Ascending aorta (tissue), 2 donors: ENCODE measurements at regions not wholly inside any gene's neighbourhood (a gene's known extent, or its start where the extent isn't known, plus 50 kb on each side); places are given as distances from the start of the nearest gene placed in this dataset.

Experiments
- DNase-seq, 2 donors: peaks; one replicate each; pipeline ENCODE4 v3.0.0-alpha.2; 2019; ENCODE audit warnings: low spot score in 2 of 2
- H3K27ac ChIP-seq, 2 donors: fragments of 200-600 bp; sonication (generic); one replicate each; pipeline ENCODE4 v1.5.1; 2016 to 2017; ENCODE audit warnings: mild to moderate bottlenecking in 1 of 2
- H3K27me3 ChIP-seq: fragments of 200-600 bp; sonication (generic); one replicate; pipeline ENCODE4 v1.5.1; 2017
- H3K36me3 ChIP-seq, 2 donors: fragments of 200-600 bp; sonication (generic); one replicate each; pipeline ENCODE4 v1.5.1; 2016
- H3K4me1 ChIP-seq, 2 donors: fragments of 200-600 bp; sonication (generic); one replicate each; pipeline ENCODE4 v1.5.1; 2016 to 2017; ENCODE audit warnings: mild to moderate bottlenecking in 1 of 2
- H3K4me3 ChIP-seq, 2 donors: fragments of 200-600 bp; sonication (generic); one replicate each; pipeline ENCODE4 v1.5.1; 2016 to 2017; ENCODE audit warnings: mild to moderate bottlenecking in 1 of 2
- H3K9me3 ChIP-seq, 2 donors: fragments of 200-600 bp; sonication (generic); one replicate each; pipeline ENCODE4 v1.5.1; 2016
- intact Hi-C: fragments of 100-400 bp; cut with DNase I; formaldehyde crosslinking; loops from one replicate; pipeline ENCODE4 v1.15.1; 2023
- TF ChIP-seq, protein P1 (sequence below), 3 experiments: fragments of 200-600 bp in 2 of 3; fragments of 450-650 bp in 1 of 3; sonication (generic) in 2 of 3; IDR thresholded peaks; one replicate each; pipeline ENCODE4 v1.5.1; 2016 to 2019; ENCODE audit warnings: antibody characterized with exemption in 3 of 3, mild to moderate bottlenecking in 1 of 3, moderate library complexity in 1 of 3

DNA sequence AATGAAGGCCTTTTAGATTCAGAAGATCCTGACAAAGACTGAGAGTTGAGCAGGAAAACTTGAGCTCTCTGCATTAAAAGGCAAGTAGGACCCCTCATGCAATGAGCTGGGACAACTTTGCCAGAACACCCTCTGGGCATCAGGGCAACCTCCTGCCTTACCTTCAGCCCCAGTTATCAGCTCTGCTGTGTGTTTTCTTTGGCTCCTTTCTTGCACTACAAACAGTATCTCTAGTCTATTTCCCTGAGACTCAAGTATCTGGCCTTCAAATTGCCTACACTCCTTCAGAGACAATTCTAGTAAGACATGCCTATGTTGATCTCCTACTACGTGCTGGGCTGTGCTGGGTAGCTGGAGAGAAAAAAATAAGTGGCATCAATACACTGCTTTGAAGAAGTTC, 192.2 kb downstream of the MID1IP1 start:
- Histone ChIP-seq H3K4me3 (no peak overlapping the region), H3K27ac (no peak overlapping the region), H3K36me3 (no peaks in the 10 kb centered on the region), H3K27me3 (no peaks in the 10 kb centered on the region), H3K4me1 (no peaks in the 10 kb centered on the region), H3K9me3 (no peaks in the 10 kb centered on the region)
- intact Hi-C loops = loop anchor here (10.0 kb wide), 1 partner anchor 141 kb away; no protein-coding TSS in a partner anchor
- DNase-seq = no peak
- TF ChIP-seq, protein P1, sequence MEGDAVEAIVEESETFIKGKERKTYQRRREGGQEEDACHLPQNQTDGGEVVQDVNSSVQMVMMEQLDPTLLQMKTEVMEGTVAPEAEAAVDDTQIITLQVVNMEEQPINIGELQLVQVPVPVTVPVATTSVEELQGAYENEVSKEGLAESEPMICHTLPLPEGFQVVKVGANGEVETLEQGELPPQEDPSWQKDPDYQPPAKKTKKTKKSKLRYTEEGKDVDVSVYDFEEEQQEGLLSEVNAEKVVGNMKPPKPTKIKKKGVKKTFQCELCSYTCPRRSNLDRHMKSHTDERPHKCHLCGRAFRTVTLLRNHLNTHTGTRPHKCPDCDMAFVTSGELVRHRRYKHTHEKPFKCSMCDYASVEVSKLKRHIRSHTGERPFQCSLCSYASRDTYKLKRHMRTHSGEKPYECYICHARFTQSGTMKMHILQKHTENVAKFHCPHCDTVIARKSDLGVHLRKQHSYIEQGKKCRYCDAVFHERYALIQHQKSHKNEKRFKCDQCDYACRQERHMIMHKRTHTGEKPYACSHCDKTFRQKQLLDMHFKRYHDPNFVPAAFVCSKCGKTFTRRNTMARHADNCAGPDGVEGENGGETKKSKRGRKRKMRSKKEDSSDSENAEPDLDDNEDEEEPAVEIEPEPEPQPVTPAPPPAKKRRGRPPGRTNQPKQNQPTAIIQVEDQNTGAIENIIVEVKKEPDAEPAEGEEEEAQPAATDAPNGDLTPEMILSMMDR (IDR thresholded peaks at IDR 0.05) = no peak

DNA sequence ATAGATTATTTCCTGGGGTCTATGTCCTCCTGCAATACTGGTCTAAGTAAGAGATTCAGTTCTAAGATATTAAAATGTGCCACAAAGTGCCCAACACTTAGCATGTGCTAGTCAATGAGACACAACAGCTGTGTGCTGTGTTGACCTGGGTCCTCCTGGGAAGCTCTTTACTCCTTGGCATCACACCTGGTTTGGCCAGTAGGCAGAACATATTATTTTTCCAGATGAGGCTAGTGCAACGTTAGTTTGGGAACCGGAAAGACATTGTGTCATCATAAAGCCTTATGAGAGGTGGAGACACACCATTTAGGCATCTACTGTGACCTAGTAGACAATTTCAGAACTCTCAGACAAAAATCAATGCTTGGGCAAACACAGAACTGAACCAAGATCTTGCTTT, 197.8 kb downstream of the MID1IP1 start:
- TF ChIP-seq, protein P1 (IDR thresholded peaks at IDR 0.05) = no peak
- no peaks in the 10 kb centered on the region for H3K27me3 ChIP-seq
- no peak for DNase-seq
- no peaks in the 10 kb centered on the region for H3K4me1 ChIP-seq
- no peak overlapping the region for H3K27ac ChIP-seq
- no peak overlapping the region for H3K4me3 ChIP-seq
- H3K9me3 ChIP-seq = no peaks in the 10 kb centered on the region
- no peaks in the 10 kb centered on the region for H3K36me3 ChIP-seq
- intact Hi-C loops = loop anchor here (10.0 kb wide), 1 partner anchor 136 kb away; no protein-coding TSS in a partner anchor

DNA sequence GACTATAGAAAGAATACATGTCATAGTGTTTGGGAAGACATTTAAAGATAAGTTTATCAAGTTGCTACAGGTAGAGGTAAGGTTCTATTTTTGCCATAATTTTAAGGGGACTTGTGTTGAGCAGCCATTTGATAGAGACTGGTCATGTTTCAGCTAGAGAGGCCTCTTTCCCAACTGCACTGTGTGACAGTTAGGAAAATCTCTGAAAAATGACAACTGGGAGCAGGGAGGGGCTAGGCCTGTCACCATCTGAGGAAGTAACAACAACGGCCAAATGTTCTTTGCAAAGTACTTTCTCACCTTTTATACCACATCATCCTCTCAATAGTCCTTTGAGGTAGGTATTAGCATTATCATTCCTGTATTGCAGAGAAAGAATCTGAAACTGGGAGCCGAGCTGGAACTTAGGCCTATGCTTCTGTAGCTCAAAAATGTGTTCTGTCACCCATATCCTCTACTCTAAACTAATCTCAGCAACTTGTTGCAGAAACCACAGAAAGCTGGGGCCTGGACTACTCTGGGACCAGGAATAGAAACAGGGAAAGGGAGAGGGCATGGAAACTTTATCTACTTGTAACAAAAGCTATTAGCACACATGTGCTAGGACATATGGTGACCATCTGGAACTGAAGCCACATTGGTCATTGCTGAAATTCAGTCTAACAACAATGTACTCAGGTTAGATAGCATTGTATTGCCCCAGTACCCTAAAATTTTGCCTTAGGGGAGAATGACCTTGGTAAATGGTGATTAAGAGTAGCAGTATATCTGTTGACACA, 198.9 kb downstream of the MID1IP1 start:
- intact Hi-C loops = loop anchor here (10.0 kb wide), 1 partner anchor 135 kb away; no protein-coding TSS in a partner anchor
- no peak for DNase-seq
- Histone ChIP-seq H3K4me1 (no peaks in the 10 kb centered on the region), H3K9me3 (no peaks in the 10 kb centered on the region), H3K4me3 (no peak overlapping the region), H3K27ac (no peak overlapping the region), H3K36me3 (no peaks in the 10 kb centered on the region), H3K27me3 (no peaks in the 10 kb centered on the region)
- TF ChIP-seq, protein P1 (IDR thresholded peaks at IDR 0.05) = no peak

DNA sequence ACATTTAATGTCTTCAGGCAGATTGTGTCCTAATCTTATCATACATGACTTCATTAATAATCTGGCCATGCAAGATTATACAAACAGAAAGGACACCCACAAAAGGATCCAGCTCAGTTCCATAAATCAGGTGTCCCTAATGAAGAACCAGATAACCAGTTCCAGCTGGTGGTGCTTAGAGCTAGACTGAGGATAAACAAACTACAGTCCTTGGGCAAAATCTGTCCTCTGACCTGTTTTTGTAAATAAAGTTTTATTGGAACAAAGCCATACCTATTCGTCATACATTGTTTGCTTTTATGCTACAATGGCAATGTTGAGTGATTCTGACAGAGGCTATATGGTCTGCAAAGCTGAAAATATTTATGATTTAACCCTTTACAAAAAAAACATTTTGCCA, 199.5 kb downstream of the MID1IP1 start:
- no peak for DNase-seq
- H3K36me3 ChIP-seq = no peaks in the 10 kb centered on the region
- intact Hi-C loops = no loop called here
- H3K4me3 ChIP-seq = no peak overlapping the region
- TF ChIP-seq, protein P1 (IDR thresholded peaks at IDR 0.05) = no peak
- no peak overlapping the region for H3K27ac ChIP-seq
- no peaks in the 10 kb centered on the region for H3K4me1 ChIP-seq
- H3K27me3 ChIP-seq = no peaks in the 10 kb centered on the region
- no peaks in the 10 kb centered on the region for H3K9me3 ChIP-seq

DNA sequence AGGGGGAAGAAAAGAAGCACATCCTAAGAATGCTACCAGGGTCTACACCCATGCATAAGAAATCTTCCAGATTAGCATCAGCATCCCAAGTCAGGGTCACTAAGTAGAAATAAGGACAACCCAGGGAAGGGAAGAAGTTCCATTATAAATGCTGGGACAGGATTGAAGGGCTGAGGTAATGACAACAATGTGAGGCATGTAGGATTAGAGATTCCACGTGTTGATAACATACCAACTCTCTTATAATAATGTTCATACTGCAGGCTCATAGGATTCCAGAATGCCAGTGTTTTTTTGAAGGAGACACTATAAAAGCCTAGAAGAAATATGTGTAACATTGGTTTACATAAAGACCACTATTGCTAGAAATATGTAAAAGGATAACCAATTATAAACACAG, 201.2 kb downstream of the MID1IP1 start:
- H3K27me3 ChIP-seq = no peaks in the 10 kb centered on the region
- H3K36me3 ChIP-seq = no peaks in the 10 kb centered on the region
- H3K27ac ChIP-seq = no peak overlapping the region
- H3K4me1 ChIP-seq = no peaks in the 10 kb centered on the region
- no peak overlapping the region for H3K4me3 ChIP-seq
- intact Hi-C loops = no loop called here
- TF ChIP-seq, protein P1 (IDR thresholded peaks at IDR 0.05) = no peak
- H3K9me3 ChIP-seq = no peaks in the 10 kb centered on the region
- DNase-seq = no peak
